Parathyroid adenoma (tissue), 2 donors: ENCODE measurements at regions not wholly inside any gene's neighbourhood (a gene's known extent, or its start where the extent isn't known, plus 50 kb on each side); places are given as distances from the start of the nearest gene placed in this dataset.

ENCODE experiments used
- H2AFZ ChIP-seq: fragments of 300-600 bp; sonication (generic); one replicate; pipeline ENCODE4 v1.7.0; 2017; ENCODE audit warnings: antibody characterized with exemption, mild to moderate bottlenecking
- H3K27ac ChIP-seq: fragments of 300-600 bp; sonication (generic); one replicate; pipeline ENCODE4 v1.7.0; 2017
- H3K27me3 ChIP-seq: fragments of 300-600 bp; sonication (generic); one replicate; pipeline ENCODE4 v1.7.0; 2017; ENCODE audit warnings: low read length; ENCODE audit not compliant: control insufficient read depth, insufficient read depth
- H3K36me3 ChIP-seq: fragments of 300-600 bp; sonication (generic); one replicate; pipeline ENCODE4 v1.7.0; 2017; ENCODE audit warnings: low read length; ENCODE audit not compliant: control insufficient read depth, insufficient read depth
- H3K4me1 ChIP-seq: fragments of 300-600 bp; sonication (generic); one replicate; pipeline ENCODE4 v1.7.0; 2017; ENCODE audit warnings: control low read depth
- H3K4me2 ChIP-seq: fragments of 300-600 bp; sonication (generic); one replicate; pipeline ENCODE4 v1.7.0; 2017; ENCODE audit warnings: low read length
- H3K4me3 ChIP-seq: fragments of 300-600 bp; sonication (generic); one replicate; pipeline ENCODE4 v1.7.0; 2017; ENCODE audit warnings: low read depth, low read length
- H3K79me2 ChIP-seq: fragments of 300-600 bp; sonication (generic); one replicate; pipeline ENCODE4 v1.7.0; 2017; ENCODE audit warnings: control low read depth
- H3K9ac ChIP-seq: fragments of 300-600 bp; sonication (generic); one replicate; pipeline ENCODE4 v1.7.0; 2017; ENCODE audit warnings: mild to moderate bottlenecking
- H3K9me3 ChIP-seq: fragments of 300-600 bp; sonication (generic); one replicate; pipeline ENCODE4 v1.7.0; 2017; ENCODE audit warnings: low read length; ENCODE audit not compliant: control insufficient read depth
- CTCF ChIP-seq: fragments of 300-600 bp; sonication (generic); IDR thresholded peaks from one replicate; pipeline ENCODE4 v1.7.0; 2017; ENCODE audit warnings: antibody characterized with exemption, mild to moderate bottlenecking
- donor health status: primary hyperparathyroidism.

DNA sequence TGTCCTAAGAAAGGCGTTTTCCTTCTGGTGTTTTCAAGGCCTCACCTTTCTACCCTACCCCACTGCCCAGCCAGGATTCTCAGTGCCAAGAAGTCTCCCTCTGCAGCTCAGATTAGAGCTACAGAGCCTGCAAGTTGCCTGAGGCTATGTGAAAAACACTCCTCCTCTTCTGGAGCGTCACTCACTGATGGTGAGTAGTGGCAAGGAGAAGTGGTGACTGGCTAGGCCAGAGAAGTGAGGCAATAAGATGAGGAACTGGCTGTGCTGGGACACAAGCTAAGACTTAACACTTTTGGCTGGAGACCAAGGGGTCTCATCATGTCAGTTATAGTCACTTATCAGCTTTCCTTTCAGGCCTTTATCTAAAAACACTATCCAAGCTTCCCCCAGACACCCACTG is 86.7 kb upstream of the PRKAR2B start:
- H3K9me3 ChIP-seq = no peaks in the 10 kb centered on the region
- no peak for TF ChIP-seq CTCF
- no peak overlapping the region for H3K4me2 ChIP-seq
- no peaks in the 10 kb centered on the region for H3K79me2 ChIP-seq
- no peak overlapping the region for H3K9ac ChIP-seq
- H3K4me1 ChIP-seq = peaks cover 2% of the 10 kb centered on the region
- H3K27me3 ChIP-seq = no peaks in the 10 kb centered on the region
- no peak overlapping the region for H3K4me3 ChIP-seq
- no peak overlapping the region for H3K27ac ChIP-seq
- no peaks in the 10 kb centered on the region for H3K36me3 ChIP-seq
- peak overlapping the region; percentile 9 for H2AFZ ChIP-seq

DNA sequence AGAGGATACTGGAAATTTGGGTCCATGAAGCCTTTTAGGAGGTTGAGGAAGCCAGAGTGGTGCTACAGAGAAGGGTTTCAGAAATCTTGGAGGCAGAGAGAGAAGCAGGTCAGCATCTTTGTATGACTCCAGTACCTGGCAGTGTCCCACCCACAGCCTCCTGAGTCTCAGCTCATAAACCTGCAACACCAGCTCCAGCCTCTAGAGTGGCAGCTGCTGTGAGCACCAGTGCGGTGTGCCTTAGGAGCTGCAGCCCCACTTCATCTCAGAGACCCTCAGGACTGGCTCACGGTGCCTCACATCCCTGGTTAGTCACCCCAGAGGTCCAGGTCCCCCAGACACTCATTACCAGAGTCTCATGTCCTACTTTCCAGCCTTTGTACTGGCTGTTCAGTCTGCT is 84.8 kb upstream of the PRKAR2B start:
- Histone ChIP-seq H3K27ac (no peak overlapping the region), H3K27me3 (no peaks in the 10 kb centered on the region), H3K4me1 (peaks cover 7% of the 10 kb centered on the region), H3K36me3 (no peaks in the 10 kb centered on the region), H2AFZ (no peak overlapping the region), H3K9ac (no peak overlapping the region), H3K79me2 (no peaks in the 10 kb centered on the region), H3K4me2 (no peak overlapping the region), H3K9me3 (no peaks in the 10 kb centered on the region), H3K4me3 (no peak overlapping the region)
- no peak for TF ChIP-seq CTCF

DNA sequence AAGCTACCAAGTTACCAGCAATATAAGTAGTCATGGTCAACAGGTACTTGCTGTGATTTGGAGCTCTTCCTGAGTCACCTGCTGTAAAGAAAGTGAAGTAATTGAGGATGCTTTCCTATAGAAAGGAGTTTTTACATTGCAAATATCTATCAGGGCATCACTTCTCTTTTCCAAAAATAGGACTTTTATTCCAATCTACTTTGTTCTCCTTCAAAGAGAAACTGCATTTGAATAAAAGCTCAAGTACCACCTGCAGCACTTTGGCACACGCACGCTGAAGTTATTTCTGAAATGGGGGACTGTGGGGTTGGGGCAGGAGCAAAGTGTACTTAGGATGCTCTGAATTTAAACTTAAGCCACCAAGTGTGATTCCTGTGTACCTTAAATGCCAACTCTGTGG is 81.8 kb upstream of the PRKAR2B start:
- peaks cover 5% of the 10 kb centered on the region for H3K4me1 ChIP-seq

GRCh38 chr7:106964466-106964865 is 80.0 kb upstream of the PRKAR2B start:
- peaks cover 5% of the 10 kb centered on the region for H3K4me1 ChIP-seq
- no peaks in the 10 kb centered on the region for H3K27me3 ChIP-seq

More for the DNA sequence above, 81.8 kb upstream of the PRKAR2B start:
- H3K9me3 ChIP-seq = no peaks in the 10 kb centered on the region
- H3K79me2 ChIP-seq = no peaks in the 10 kb centered on the region
- H3K9ac ChIP-seq = no peak overlapping the region
- H3K27ac ChIP-seq = no peak overlapping the region
- H3K36me3 ChIP-seq = no peaks in the 10 kb centered on the region
- TF ChIP-seq CTCF = no peak
- no peak overlapping the region for H3K4me3 ChIP-seq
- H3K27me3 ChIP-seq = no peaks in the 10 kb centered on the region
- H2AFZ ChIP-seq = peak overlapping the region; percentile 21
- H3K4me2 ChIP-seq = no peak overlapping the region

More at GRCh38 chr7:106964466-106964865, 80.0 kb upstream of the PRKAR2B start:
- Histone ChIP-seq H3K36me3 (no peaks in the 10 kb centered on the region), H3K79me2 (no peaks in the 10 kb centered on the region), H3K27ac (no peak overlapping the region), H3K9me3 (no peaks in the 10 kb centered on the region), H2AFZ (peak overlapping the region; percentile 77), H3K4me2 (no peak overlapping the region), H3K9ac (no peak overlapping the region), H3K4me3 (no peak overlapping the region)
- TF ChIP-seq CTCF = no peak
